ENCODE measurements at regions not wholly inside any gene's neighbourhood (a gene's known extent, or its start where the extent isn't known, plus 50 kb on each side); places are given as distances from the start of the nearest gene placed in this dataset.

DNA sequence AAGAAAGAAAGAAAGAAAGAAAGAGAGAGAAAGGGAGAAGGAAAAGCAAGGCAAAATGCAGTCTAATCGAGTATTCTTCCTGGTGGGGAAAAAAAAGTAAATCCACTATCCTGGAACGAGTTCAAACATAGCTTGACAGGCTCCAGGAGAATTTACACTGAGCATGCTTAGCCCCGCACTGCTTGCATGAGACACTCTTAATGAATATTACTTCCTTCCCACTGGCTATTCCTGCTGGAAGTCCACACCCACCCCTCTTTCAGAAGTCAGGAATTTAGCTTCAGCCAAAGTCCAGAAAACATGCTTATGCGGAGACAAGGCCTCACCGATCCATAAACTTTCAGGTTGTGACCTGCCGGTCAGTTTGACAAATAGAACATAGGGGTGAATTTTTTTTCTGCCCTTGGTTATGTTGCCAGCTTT, 251.8 kb upstream of the BLID start:
- DNase-seq (no peak), ATAC-seq (no peak)
- POLR2A ChIA-PET = no interaction called here
- Mint-ChIP-seq H3K27ac (no peak overlapping the region), H3K9me3 (peaks cover 0 to 2% (median 0%) of the 10 kb centered on the region in 9 donors), H3K4me3 (no peak overlapping the region), H3K4me1 (no peaks in the 10 kb centered on the region), H3K36me3 (no peaks in the 10 kb centered on the region), H3K27me3 (peaks cover 5 to 15% (median 7%) of the 10 kb centered on the region in 5 donors)

DNA sequence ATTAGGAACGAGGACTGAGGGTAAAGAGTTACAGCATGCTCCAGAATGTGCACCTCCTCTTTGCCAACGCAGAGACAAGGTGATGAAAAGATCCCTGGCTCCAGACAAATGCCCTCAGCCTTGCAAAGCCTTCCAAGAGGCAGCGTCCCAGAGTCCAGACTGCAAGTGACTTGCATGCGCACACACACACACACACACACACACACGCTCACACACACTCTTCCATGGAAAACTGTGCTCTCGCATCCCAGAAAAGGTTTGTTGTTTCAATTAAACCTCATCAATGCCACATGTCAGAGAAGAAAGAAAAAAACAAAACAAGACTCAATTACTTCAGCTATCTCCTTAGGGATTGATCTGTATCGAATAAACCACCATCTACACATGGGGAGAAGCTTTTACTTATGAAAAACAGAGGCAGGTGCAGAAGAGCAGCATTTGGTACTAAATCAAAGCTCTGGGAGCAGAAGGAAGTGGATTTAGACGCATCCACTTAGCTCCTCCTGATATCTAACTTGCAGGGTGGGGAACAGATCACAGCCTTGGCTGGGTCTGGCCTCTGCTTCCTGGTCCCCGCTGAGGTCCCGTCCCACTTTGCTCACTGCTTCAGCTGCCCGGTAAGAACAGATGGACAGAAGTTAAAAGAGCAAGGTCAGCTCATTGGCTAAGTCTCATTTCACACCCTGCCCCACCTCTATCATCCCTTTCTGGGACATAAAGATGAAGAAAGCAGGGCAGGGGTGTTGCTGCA, 249.8 kb upstream of the BLID start:
- no peak overlapping the region for H3K4me3 Mint-ChIP-seq
- POLR2A ChIA-PET = no interaction called here
- no peaks in the 10 kb centered on the region for H3K36me3 Mint-ChIP-seq
- peaks cover 4 to 12% (median 7%) of the 10 kb centered on the region in 5 donors for H3K27me3 Mint-ChIP-seq
- H3K4me1 Mint-ChIP-seq = no peaks in the 10 kb centered on the region
- H3K27ac Mint-ChIP-seq = no peak overlapping the region
- peaks cover 0 to 8% (median 0%) of the 10 kb centered on the region in 9 donors for H3K9me3 Mint-ChIP-seq
- ATAC-seq (no peak), DNase-seq (no peak)

DNA sequence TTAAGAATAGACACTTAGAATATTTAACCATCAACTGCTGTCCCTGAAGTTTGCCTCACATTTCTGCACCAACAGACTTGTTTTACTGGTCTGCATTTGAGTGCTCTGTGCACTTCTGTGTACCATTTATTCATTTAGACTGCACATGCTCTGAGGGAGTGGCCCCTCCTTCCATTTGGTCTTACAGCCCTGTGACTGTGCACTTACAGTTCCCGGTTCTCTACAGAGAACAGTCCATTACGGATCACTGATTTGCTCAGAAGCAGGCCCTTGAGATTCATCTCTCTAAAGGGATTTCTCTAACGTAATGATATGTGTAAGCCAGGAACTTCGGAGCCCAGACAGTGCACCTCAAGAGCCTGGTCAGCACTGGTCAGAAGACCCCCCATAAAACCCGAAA, 247.3 kb upstream of the BLID start:
- no peak for ATAC-seq
- no peak for DNase-seq
- peaks cover 0 to 8% (median 0%) of the 10 kb centered on the region in 9 donors for H3K9me3 Mint-ChIP-seq
- no peaks in the 10 kb centered on the region for H3K36me3 Mint-ChIP-seq
- H3K27ac Mint-ChIP-seq = no peak overlapping the region
- POLR2A ChIA-PET = no interaction called here
- H3K4me3 Mint-ChIP-seq = no peak overlapping the region
- H3K27me3 Mint-ChIP-seq = peaks cover 5 to 12% (median 9%) of the 10 kb centered on the region in 5 donors
- no peaks in the 10 kb centered on the region for H3K4me1 Mint-ChIP-seq

DNA sequence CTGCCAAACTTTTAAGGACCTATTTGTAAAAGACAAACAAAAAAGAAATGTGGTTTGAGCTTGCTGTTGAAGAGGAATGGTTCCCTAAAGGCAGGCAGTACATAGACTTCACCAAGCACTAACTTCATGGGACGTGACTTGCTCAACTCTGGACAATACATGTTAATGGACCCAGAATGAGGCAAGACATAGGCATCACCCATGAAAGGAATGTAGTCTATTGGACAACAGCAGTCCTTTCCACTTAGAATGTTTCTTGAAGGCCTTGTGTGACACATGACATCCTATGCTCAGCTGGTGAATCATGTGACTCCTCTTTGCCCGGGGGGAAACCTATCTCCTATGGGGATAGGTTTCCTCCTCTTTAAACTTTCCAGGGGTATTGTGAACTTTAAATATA, 246.4 kb upstream of the BLID start:
- DNase-seq = no peak
- Mint-ChIP-seq H3K27me3 (peaks cover 4 to 13% (median 7%) of the 10 kb centered on the region in 5 donors), H3K9me3 (peaks cover 0 to 8% (median 0%) of the 10 kb centered on the region in 9 donors), H3K27ac (no peak overlapping the region), H3K36me3 (no peaks in the 10 kb centered on the region), H3K4me3 (no peak overlapping the region), H3K4me1 (no peaks in the 10 kb centered on the region)
- ATAC-seq = no peak
- POLR2A ChIA-PET = no interaction called here

DNA sequence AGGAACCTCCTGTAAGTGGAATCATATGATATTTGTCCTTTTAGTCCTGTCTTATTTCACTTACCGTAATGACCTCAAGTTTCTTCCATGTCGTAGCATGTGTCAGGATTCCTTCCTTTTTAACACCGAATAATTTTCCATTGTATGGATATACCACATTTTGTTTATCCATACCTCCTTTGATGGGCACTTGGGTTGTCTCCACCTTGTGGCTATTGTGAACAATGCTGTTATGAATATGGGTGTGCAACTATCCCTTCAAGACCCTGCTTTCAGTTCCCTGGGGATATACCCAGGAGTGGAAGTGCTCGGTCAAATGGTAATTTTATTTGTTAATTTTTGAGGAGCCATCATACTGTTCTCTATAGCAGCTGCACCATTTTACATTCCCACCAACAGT, 244.9 kb upstream of the BLID start:
- Mint-ChIP-seq H3K36me3 (no peaks in the 10 kb centered on the region), H3K27me3 (peaks cover 0 to 12% (median 4%) of the 10 kb centered on the region in 5 donors)
- no peak for ATAC-seq

DNA sequence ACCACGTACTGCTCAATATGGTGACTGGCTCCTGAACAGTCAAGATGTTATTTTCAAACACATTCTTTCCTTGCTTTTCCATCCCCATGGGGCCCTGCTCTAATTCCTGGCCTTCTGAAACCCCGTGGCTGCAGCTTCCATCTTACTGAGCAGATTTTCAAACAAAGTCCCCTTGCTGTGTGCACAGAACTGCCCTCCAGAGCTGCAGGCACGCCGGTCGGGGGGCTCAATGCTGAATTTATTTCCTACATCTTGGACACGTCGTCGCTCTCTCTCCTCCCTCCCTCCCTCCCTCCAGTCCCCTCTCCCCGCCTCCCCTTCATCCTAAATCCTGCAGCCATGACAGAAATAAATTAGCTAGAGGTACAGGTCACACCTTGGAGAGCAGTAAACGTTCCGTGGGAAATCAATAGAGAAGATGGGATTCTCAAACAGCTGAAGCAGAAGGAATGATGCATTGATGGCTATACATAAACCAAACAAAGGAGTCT, 243.1 kb upstream of the BLID start:
- H3K4me1 Mint-ChIP-seq = no peaks in the 10 kb centered on the region
- ATAC-seq = no peak
- no peaks in the 10 kb centered on the region for H3K36me3 Mint-ChIP-seq
- DNase-seq = no peak
- no peak overlapping the region for H3K27ac Mint-ChIP-seq
- H3K9me3 Mint-ChIP-seq = peaks cover 0 to 18% (median 2%) of the 10 kb centered on the region in 9 donors
- H3K27me3 Mint-ChIP-seq = peaks cover 0 to 10% (median 4%) of the 10 kb centered on the region in 5 donors
- H3K4me3 Mint-ChIP-seq = no peak overlapping the region
- POLR2A ChIA-PET = no interaction called here

More for the DNA sequence above, 244.9 kb upstream of the BLID start:
- no peak overlapping the region for H3K4me3 Mint-ChIP-seq
- H3K4me1 Mint-ChIP-seq = no peaks in the 10 kb centered on the region
- DNase-seq = no peak
- H3K27ac Mint-ChIP-seq = no peak overlapping the region
- POLR2A ChIA-PET = no interaction called here
- peaks cover 0 to 9% (median 0%) of the 10 kb centered on the region in 9 donors for H3K9me3 Mint-ChIP-seq

DNA sequence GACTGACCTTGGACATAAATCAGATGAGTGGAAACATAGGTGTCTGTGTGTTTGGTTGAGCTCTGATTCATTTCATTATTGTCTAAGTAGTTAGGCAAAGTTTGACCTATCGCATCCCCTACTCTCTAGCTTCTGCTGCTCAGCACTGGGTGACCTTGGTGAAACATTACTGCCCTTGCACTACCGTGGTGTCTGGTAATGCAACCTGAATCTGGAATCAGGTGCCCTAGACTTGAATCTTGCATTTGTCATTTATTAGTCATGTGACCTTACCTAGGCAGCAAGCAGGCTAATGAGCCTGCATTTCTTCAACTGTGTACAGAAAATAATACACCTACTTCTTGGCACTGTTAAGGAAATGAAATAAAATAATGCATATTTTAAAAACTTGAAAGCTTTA, 242.3 kb upstream of the BLID start:
- ATAC-seq = no peak
- Mint-ChIP-seq H3K4me1 (no peaks in the 10 kb centered on the region), H3K27ac (no peak overlapping the region), H3K4me3 (no peak overlapping the region), H3K36me3 (no peaks in the 10 kb centered on the region), H3K9me3 (peaks cover 0 to 18% (median 2%) of the 10 kb centered on the region in 9 donors), H3K27me3 (peaks cover 0 to 7% (median 3%) of the 10 kb centered on the region in 5 donors)
- DNase-seq = no peak
- POLR2A ChIA-PET = no interaction called here

DNA sequence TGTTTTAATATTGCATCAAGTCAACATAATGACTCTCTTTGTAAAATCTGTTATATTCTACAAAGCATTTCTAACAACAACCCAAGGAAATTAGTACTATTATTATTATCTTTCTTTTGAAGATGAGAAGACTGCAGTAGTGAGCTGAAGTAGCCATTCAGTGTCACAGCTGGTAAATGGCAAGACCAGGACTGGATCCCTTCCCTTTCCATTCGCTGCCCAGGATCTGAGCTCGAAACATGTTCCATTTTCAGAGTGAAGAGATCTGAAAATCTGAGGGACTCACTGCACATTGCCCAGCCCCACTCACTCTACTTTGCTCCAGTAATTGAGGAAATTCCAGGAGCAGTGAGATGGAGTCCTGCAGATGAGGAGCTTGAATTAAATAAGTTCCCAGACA, 240.0 kb upstream of the BLID start:
- Mint-ChIP-seq H3K27me3 (peaks cover 0 to 9% (median 4%) of the 10 kb centered on the region in 5 donors), H3K4me1 (no peaks in the 10 kb centered on the region), H3K4me3 (no peak overlapping the region), H3K36me3 (no peaks in the 10 kb centered on the region), H3K9me3 (peaks cover 0 to 11% (median 7%) of the 10 kb centered on the region in 9 donors), H3K27ac (no peak overlapping the region)
- POLR2A ChIA-PET = no interaction called here
- no peak for DNase-seq
- ATAC-seq = no peak

DNA sequence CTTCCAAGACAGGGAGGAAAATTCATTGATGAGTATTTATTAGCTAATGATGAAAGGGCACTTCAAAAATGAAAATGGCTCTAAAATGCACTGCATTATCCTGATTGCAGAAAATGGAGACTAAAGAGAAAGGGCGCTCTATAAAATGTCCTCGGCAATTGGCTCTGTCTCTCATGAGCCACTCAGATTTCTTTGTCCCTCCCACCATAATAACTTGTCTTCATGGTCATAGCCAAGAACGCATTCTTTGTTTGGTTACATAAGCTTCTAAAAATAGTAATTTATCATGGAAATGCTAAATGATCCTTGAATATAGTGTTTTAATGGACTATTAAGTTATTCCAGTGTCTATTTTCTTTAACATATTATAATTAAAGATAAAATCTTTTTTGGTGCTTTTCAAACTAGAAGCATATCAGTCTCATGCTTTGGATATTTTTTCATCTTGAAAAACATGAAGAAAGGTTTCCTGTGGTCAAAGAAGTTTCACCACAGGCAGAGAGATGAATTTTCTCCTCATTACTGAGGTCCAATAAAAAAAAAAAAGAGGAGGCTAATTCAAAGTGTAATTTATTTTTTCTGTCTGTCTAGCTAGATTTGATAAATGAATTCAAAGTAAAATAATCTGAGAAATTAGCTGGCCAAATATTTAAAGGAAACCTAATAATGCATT, 238.1 kb upstream of the BLID start:
- no peak overlapping the region for H3K27ac Mint-ChIP-seq
- no peak overlapping the region for H3K4me3 Mint-ChIP-seq
- ATAC-seq (no peak), DNase-seq (no peak)
- peaks cover 0 to 16% (median 7%) of the 10 kb centered on the region in 9 donors for H3K9me3 Mint-ChIP-seq
- peaks cover 0 to 20% (median 10%) of the 10 kb centered on the region in 5 donors for H3K27me3 Mint-ChIP-seq
- H3K4me1 Mint-ChIP-seq = no peaks in the 10 kb centered on the region
- H3K36me3 Mint-ChIP-seq = no peaks in the 10 kb centered on the region
- POLR2A ChIA-PET = no interaction called here

DNA sequence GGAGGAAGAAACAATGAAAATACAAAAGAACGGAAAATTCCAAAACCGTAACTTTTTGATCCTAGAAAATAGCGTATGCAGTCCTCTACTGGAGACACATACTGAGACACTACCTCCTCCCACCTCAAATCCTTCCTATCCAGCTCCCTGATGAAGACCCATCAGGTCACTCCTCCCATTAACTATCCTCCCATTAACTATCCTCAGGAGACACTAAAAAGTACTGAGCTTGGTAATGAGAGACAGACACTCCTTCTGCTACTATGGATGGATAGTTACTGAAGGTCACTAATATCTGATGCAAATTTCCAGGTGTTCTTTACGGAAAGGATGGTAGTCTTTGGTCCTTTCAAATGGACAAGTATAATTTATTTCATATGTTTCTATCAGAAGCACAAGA, 237.5 kb upstream of the BLID start:
- POLR2A ChIA-PET = no interaction called here
- no peaks in the 10 kb centered on the region for H3K4me1 Mint-ChIP-seq
- no peak for ATAC-seq
- no peaks in the 10 kb centered on the region for H3K36me3 Mint-ChIP-seq
- peaks cover 0 to 24% (median 9%) of the 10 kb centered on the region in 5 donors for H3K27me3 Mint-ChIP-seq
- peaks cover 0 to 16% (median 7%) of the 10 kb centered on the region in 9 donors for H3K9me3 Mint-ChIP-seq
- no peak overlapping the region for H3K27ac Mint-ChIP-seq
- no peak for DNase-seq
- H3K4me3 Mint-ChIP-seq = no peak overlapping the region

DNA sequence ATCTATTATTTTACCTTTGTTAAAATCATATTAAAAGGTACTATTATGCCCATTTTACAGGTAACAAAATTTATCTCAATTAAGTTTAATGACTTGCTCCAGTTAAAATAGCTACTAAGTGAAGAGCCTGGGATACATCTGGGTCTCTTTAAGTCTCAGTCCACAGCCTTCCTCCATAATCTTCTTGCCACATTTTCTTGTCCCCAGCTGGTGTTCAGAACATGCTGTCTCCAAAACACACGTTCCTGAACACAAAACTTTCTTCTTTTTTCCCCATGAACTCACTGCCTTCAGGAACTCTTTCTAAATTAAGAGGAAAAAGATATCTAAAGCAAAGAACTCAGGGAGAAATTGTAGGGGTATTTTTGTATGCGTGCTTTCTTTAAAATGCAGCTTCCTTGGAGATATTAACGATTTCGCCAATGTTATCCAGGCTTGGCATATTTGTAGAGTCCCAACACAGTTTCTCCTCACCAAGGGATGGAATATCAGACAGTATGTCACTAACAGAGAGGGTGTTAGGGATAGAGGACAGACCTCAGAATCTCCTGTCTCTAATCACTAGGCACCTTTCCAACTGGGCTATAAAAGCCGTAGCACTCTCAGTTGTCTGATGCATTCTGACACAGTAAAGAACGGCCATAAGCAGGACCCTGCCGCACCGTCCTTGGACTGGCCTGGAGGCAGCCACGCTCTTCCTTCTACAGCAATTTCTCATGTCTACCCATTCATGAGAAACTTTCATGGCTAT, 232.8 kb upstream of the BLID start:
- DNase-seq = no peak
- no peak for ATAC-seq
- H3K27me3 Mint-ChIP-seq = peaks cover 1 to 23% (median 11%) of the 10 kb centered on the region in 5 donors
- POLR2A ChIA-PET = no interaction called here
- H3K36me3 Mint-ChIP-seq = no peaks in the 10 kb centered on the region
- H3K4me3 Mint-ChIP-seq = no peak overlapping the region
- H3K9me3 Mint-ChIP-seq = peaks cover 0 to 16% (median 6%) of the 10 kb centered on the region in 9 donors
- H3K4me1 Mint-ChIP-seq = no peaks in the 10 kb centered on the region
- H3K27ac Mint-ChIP-seq = no peak overlapping the region

DNA sequence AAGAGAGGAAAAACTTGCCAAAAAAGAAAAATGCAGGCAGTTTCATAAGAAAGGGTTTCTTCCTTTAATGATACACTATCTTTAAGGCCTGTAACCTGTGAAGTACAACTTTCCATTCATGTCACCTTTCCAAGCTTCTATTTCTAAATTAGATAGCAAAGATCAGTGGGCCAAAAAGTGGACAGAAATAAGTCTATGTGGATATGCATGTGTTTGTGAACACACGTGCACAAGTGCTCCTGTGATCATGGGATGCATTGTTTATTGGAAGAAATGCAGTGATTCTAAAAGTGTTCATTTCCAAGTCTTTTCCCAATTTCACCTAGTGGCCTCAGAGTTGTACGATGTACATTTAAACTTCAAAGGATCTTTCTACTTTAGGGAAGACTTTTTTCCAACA, 230.0 kb upstream of the BLID start:
- H3K4me3 Mint-ChIP-seq = no peak overlapping the region
- H3K4me1 Mint-ChIP-seq = no peaks in the 10 kb centered on the region
- DNase-seq (no peak), ATAC-seq (no peak)
- H3K27ac Mint-ChIP-seq = no peak overlapping the region
- POLR2A ChIA-PET = no interaction called here
- H3K9me3 Mint-ChIP-seq = peaks cover 0 to 8% (median 2%) of the 10 kb centered on the region in 9 donors
- H3K27me3 Mint-ChIP-seq = peaks cover 1 to 37% (median 8%) of the 10 kb centered on the region in 5 donors
- H3K36me3 Mint-ChIP-seq = no peaks in the 10 kb centered on the region

DNA sequence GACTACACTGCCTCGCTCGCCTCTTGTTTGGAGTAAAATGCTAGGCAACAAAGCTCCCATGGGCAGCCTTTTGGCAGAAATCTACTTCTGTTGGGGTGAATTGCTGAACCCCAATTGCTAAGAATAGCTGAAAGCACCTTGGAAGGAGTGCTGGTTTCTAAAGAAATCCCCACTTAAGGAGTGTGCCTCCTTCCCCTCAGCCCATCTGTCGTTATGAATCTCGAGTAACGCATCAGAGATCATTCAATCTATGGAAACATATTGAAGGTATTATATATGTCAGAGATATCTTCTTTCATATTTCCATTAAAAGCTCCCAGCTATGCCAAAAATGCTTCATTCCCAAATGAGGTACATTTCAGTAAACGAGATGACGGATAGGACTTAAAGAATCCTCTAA, 229.6 kb upstream of the BLID start:
- DNase-seq (no peak), ATAC-seq (no peak)
- Mint-ChIP-seq H3K27me3 (peaks cover 1 to 37% (median 7%) of the 10 kb centered on the region in 5 donors), H3K4me1 (no peaks in the 10 kb centered on the region), H3K4me3 (no peak overlapping the region), H3K9me3 (peaks cover 0 to 7% (median 2%) of the 10 kb centered on the region in 9 donors), H3K27ac (no peak overlapping the region), H3K36me3 (no peaks in the 10 kb centered on the region)
- POLR2A ChIA-PET = no interaction called here
